Colonic mucosa (tissue), 4 donors: ENCODE measurements at regions not wholly inside any gene's neighbourhood (a gene's known extent, or its start where the extent isn't known, plus 50 kb on each side); places are given as distances from the start of the nearest gene placed in this dataset.

ENCODE experiments used
- DNase-seq: peaks from one replicate; pipeline ENCODE4 v3.0.0-alpha.2; 2020
- H3K27ac ChIP-seq: fragments of 200-600 bp; one replicate; pipeline ENCODE4 v1.8.0; 2021
- H3K27me3 ChIP-seq: fragments of 200-600 bp; one replicate; pipeline ENCODE4 v1.8.0; 2021
- H3K36me3 ChIP-seq: fragments of 200-600 bp; one replicate; pipeline ENCODE4 v1.8.0; 2021
- H3K4me1 ChIP-seq: fragments of 200-600 bp; one replicate; pipeline ENCODE4 v1.8.0; 2021; ENCODE audit warnings: mild to moderate bottlenecking
- H3K4me3 ChIP-seq: fragments of 200-600 bp; one replicate; pipeline ENCODE4 v1.8.0; 2021
- H3K9ac ChIP-seq, 2 donors: one replicate each; pipeline ENCODE4 v1.7.0; 2013; ENCODE audit warnings: control low read depth in 2 of 2, low read depth in 2 of 2, low read length in 2 of 2
- H3K9me3 ChIP-seq: fragments of 200-600 bp; one replicate; pipeline ENCODE4 v1.8.0; 2021
- intact Hi-C: fragments of 100-400 bp; cut with DNase I; formaldehyde crosslinking; loops from one replicate; pipeline ENCODE4 v1.14.1; 2022
- TF ChIP-seq, protein P1 (sequence below): fragments of 200-600 bp; IDR thresholded peaks from one replicate; pipeline ENCODE4 v1.8.0; 2022; ENCODE audit warnings: antibody characterized with exemption, mild to moderate bottlenecking
- donor health status: healthy.
- donor health status: DM: no; HTN: no; CAD: no.
- donor health status: DM: no; HTN: no; CAD: no.

DNA sequence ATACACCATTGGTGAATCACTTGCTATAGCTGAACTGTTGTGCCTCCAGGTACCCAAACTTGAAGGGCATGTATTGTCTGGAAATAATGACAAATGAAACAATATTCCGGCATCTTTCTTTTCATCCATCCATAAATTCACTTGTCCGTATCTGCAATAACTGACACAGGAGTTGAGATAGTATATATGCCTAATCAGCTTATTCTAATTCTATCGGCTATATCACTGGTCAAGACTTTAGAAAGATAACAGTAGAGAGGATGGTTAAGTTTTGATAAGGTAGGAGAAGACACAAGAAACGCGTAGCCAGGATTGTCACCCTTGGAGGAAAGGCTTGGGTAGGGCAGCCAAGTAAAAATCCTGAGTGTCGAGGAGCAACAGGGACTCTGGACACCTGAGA lies 1634.6 kb upstream of the CELF4 start:
- intact Hi-C loops: no loop called here
- Histone ChIP-seq H3K27ac (no peak overlapping the region), H3K4me1 (no peaks in the 10 kb centered on the region), H3K9ac (no peak overlapping the region), H3K27me3 (no peaks in the 10 kb centered on the region), H3K4me3 (no peak overlapping the region), H3K36me3 (no peaks in the 10 kb centered on the region), H3K9me3 (no peaks in the 10 kb centered on the region)
- TF ChIP-seq, protein P1, sequence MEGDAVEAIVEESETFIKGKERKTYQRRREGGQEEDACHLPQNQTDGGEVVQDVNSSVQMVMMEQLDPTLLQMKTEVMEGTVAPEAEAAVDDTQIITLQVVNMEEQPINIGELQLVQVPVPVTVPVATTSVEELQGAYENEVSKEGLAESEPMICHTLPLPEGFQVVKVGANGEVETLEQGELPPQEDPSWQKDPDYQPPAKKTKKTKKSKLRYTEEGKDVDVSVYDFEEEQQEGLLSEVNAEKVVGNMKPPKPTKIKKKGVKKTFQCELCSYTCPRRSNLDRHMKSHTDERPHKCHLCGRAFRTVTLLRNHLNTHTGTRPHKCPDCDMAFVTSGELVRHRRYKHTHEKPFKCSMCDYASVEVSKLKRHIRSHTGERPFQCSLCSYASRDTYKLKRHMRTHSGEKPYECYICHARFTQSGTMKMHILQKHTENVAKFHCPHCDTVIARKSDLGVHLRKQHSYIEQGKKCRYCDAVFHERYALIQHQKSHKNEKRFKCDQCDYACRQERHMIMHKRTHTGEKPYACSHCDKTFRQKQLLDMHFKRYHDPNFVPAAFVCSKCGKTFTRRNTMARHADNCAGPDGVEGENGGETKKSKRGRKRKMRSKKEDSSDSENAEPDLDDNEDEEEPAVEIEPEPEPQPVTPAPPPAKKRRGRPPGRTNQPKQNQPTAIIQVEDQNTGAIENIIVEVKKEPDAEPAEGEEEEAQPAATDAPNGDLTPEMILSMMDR: no peak
- no peak for DNase-seq

DNA sequence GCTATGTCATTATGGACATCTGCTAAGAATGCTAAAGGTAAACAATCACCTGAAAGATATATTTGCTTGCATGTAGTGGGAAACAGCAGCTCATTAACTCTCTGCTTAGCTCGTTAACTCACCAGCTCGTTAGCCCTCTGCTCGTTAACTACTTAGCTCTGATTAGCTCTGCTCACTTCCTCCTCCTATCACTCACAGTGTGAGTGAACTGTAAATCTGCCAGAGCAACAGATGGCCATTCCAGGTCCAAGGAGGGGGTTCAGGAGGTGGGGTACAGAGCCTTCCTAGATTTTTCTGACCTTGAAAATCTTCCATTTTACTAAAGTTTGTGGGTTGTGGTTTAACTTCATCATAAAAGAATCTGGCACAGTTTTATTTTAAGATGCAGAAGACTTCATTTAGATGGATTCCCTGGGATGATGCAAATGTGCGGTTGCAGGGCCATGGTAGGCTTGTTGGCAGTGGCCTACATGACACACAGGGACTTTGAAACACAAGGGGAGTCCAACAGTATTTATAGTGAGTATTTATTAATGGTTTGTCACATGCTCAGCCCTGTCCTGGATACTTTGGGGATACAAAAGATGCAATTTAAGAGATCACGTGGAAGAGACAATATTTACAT lies 1633.7 kb upstream of the CELF4 start:
- Histone ChIP-seq H3K4me1 (no peaks in the 10 kb centered on the region), H3K27ac (no peak overlapping the region), H3K27me3 (no peaks in the 10 kb centered on the region), H3K4me3 (no peak overlapping the region), H3K9me3 (no peaks in the 10 kb centered on the region), H3K9ac (no peak overlapping the region), H3K36me3 (no peaks in the 10 kb centered on the region)
- no peak for DNase-seq
- TF ChIP-seq, protein P1: no peak
- intact Hi-C loops: no loop called here

DNA sequence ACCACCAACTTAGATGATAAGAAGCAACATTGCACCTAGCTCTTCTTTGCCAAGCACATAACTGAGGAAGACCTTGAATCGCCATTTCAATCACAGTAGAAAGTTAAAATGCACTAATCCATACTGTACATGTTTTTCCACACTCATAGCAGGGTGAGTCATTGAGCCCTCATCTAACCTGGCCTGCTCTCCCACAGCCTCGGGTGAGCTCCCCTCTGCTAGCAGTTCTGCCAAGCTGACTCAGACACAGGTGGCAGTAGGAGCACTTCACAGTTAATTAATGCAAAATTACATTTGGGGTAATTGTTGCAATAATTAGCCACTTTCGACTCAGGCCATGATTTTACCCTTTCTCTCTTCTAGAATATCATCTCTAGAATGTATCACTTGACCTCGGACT lies 1632.8 kb upstream of the CELF4 start:
- H3K4me3 ChIP-seq: no peak overlapping the region
- no peaks in the 10 kb centered on the region for H3K27me3 ChIP-seq
- intact Hi-C loops: no loop called here
- TF ChIP-seq, protein P1: no peak
- no peak for DNase-seq
- no peaks in the 10 kb centered on the region for H3K36me3 ChIP-seq
- H3K4me1 ChIP-seq: no peaks in the 10 kb centered on the region
- H3K9me3 ChIP-seq: no peaks in the 10 kb centered on the region
- no peak overlapping the region for H3K9ac ChIP-seq
- H3K27ac ChIP-seq: no peak overlapping the region

DNA sequence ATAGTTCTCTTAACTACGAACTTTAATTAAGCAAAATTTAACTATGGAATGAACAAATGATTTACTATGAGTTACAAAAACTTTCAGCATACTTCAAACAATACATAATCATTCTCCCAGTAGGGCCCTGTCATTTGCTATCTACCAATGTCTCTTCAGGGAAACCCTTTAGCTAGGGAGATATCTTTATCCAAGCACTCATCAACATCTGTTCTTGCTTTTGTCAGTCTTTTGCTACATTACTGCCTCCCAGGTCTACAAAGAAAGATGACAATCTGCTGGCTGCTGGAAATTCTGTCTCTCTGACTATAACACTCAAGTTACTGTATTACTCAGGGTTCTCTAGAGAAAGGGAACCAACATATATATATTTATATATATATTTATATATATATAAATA lies 1626.3 kb upstream of the CELF4 start:
- Histone ChIP-seq H3K36me3 (no peaks in the 10 kb centered on the region), H3K9ac (no peak overlapping the region), H3K4me1 (no peaks in the 10 kb centered on the region), H3K9me3 (no peaks in the 10 kb centered on the region), H3K4me3 (no peak overlapping the region), H3K27me3 (no peaks in the 10 kb centered on the region), H3K27ac (no peak overlapping the region)
- intact Hi-C loops: no loop called here
- no peak for DNase-seq
- TF ChIP-seq, protein P1: no peak

DNA sequence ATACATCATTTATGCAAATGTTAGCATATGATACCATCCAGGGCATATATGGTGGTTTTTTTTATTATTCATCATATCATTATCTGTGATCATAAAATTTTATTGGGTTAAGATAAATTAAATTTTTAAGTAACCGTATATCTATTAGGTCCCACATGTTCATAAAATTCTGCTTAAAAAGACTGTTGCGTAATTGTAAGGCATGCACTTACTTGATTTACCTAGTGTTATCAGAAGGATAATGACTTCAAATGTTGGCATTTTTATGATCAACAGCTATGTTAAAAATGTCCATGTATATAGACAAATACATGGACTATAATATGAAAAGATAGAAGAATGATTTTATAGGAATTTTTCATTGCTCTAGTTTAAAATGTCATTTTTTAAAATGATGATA lies 1625.5 kb upstream of the CELF4 start:
- Histone ChIP-seq H3K36me3 (no peaks in the 10 kb centered on the region), H3K27me3 (no peaks in the 10 kb centered on the region), H3K4me3 (no peak overlapping the region), H3K9me3 (no peaks in the 10 kb centered on the region), H3K27ac (no peak overlapping the region), H3K4me1 (no peaks in the 10 kb centered on the region), H3K9ac (no peak overlapping the region)
- TF ChIP-seq, protein P1: no peak
- intact Hi-C loops: no loop called here
- DNase-seq: no peak
